ENCODE measurements at regions not wholly inside any gene's neighbourhood (a gene's known extent, or its start where the extent isn't known, plus 50 kb on each side); places are given as distances from the start of the nearest gene placed in this dataset.

GRCh38 chr2:126325202-126325601 is 330.8 kb upstream of the GYPC start:
- Histone ChIP-seq H3K27me3 (ENCODE audit: insufficient read depth, low read length) (no peaks in the 10 kb centered on the region), H3K9ac (ENCODE audit: low read length) (no peak overlapping the region), H3K27ac (ENCODE audit: low read depth, low read length, poor library complexity, severe bottlenecking) (no peak overlapping the region), H3K4me1 (ENCODE audit: insufficient read depth, low read length, severe bottlenecking) (no peaks in the 10 kb centered on the region), H3K9me3 (ENCODE audit: low read length) (no peaks in the 10 kb centered on the region), H3F3A (ENCODE audit: insufficient read depth, low read length) (no peaks in the 10 kb centered on the region), H3K4me3 (ENCODE audit: low read depth, low read length, poor library complexity, severe bottlenecking) (no peak overlapping the region), H2AFZ (ENCODE audit: low read length) (no peak overlapping the region), H3K9me2 (ENCODE audit: low read depth, low read length) (no peaks in the 10 kb centered on the region), H3K36me3 (ENCODE audit: insufficient read depth, low read length) (no peaks in the 10 kb centered on the region), H4K20me1 (ENCODE audit: insufficient read depth, low read length) (no peaks in the 10 kb centered on the region), H3K4me2 (ENCODE audit: low read length) (no peak overlapping the region), H3K79me2 (ENCODE audit: insufficient read depth, low read length) (no peaks in the 10 kb centered on the region)
- TF ChIP-seq EZH2 (IDR thresholded peaks at IDR 0.05; ENCODE audit: borderline replicate concordance, low read length) (no peak), CTCF (IDR thresholded peaks at IDR 0.05; ENCODE audit: low read length) (no peak)

GRCh38 chr2:126329173-126329572 is 326.8 kb upstream of the GYPC start:
- Histone ChIP-seq H3K9me2 (ENCODE audit: low read depth, low read length) (no peaks in the 10 kb centered on the region), H3K9ac (ENCODE audit: low read length) (no peak overlapping the region)

GRCh38 chr2:126342457-126342856 is 313.5 kb upstream of the GYPC start:
- Histone ChIP-seq H3K4me3 (ENCODE audit: low read depth, low read length, poor library complexity, severe bottlenecking) (no peak overlapping the region), H3K36me3 (ENCODE audit: insufficient read depth, low read length) (no peaks in the 10 kb centered on the region), H3K9me3 (ENCODE audit: low read length) (no peaks in the 10 kb centered on the region), H3K27ac (ENCODE audit: low read depth, low read length, poor library complexity, severe bottlenecking) (no peak overlapping the region), H4K20me1 (ENCODE audit: insufficient read depth, low read length) (no peaks in the 10 kb centered on the region), H3F3A (ENCODE audit: insufficient read depth, low read length) (no peaks in the 10 kb centered on the region), H3K27me3 (ENCODE audit: insufficient read depth, low read length) (no peaks in the 10 kb centered on the region), H3K9me2 (ENCODE audit: low read depth, low read length) (no peaks in the 10 kb centered on the region), H3K9ac (ENCODE audit: low read length) (no peak overlapping the region), H3K4me1 (ENCODE audit: insufficient read depth, low read length, severe bottlenecking) (no peaks in the 10 kb centered on the region), H3K79me2 (ENCODE audit: insufficient read depth, low read length) (no peaks in the 10 kb centered on the region), H2AFZ (ENCODE audit: low read length) (no peak overlapping the region), H3K4me2 (ENCODE audit: low read length) (no peak overlapping the region)
- TF ChIP-seq CTCF (IDR thresholded peaks at IDR 0.05; ENCODE audit: low read length) (no peak), EZH2 (IDR thresholded peaks at IDR 0.05; ENCODE audit: borderline replicate concordance, low read length) (no peak)

More at GRCh38 chr2:126329173-126329572, 326.8 kb upstream of the GYPC start:
- Histone ChIP-seq H3K79me2 (ENCODE audit: insufficient read depth, low read length) (no peaks in the 10 kb centered on the region), H3K4me2 (ENCODE audit: low read length) (no peak overlapping the region), H3K27me3 (ENCODE audit: insufficient read depth, low read length) (no peaks in the 10 kb centered on the region), H3K9me3 (ENCODE audit: low read length) (peaks cover 6% of the 10 kb centered on the region; the same call in 1 of the 2 replicates), H3F3A (ENCODE audit: insufficient read depth, low read length) (no peaks in the 10 kb centered on the region), H3K4me3 (ENCODE audit: low read depth, low read length, poor library complexity, severe bottlenecking) (no peak overlapping the region), H2AFZ (ENCODE audit: low read length) (no peak overlapping the region), H3K4me1 (ENCODE audit: insufficient read depth, low read length, severe bottlenecking) (no peaks in the 10 kb centered on the region), H4K20me1 (ENCODE audit: insufficient read depth, low read length) (no peaks in the 10 kb centered on the region), H3K36me3 (ENCODE audit: insufficient read depth, low read length) (no peaks in the 10 kb centered on the region), H3K27ac (ENCODE audit: low read depth, low read length, poor library complexity, severe bottlenecking) (no peak overlapping the region)
- TF ChIP-seq EZH2 (IDR thresholded peaks at IDR 0.05; ENCODE audit: borderline replicate concordance, low read length) (no peak), CTCF (IDR thresholded peaks at IDR 0.05; ENCODE audit: low read length) (no peak)
